LNCaP clone FGC (cell line): ENCODE measurements at regions not wholly inside any gene's neighbourhood (a gene's known extent, or its start where the extent isn't known, plus 50 kb on each side); places are given as distances from the start of the nearest gene placed in this dataset.
A peak's percentile ranks its signal among the peaks of the same experiment; 100 is the strongest.
"Not testable (repeated sequence)": the region's sequence is repeated elsewhere in the genome, so short reads cannot be mapped to it uniquely, and the experiment has no call there.

ENCODE experiments used
- DNase-seq: peaks from one replicate; pipeline ENCODE4 v3.0.0-alpha.2; 2011; ENCODE audit warnings: low read depth
- H3K4me3 ChIP-seq: 2 replicates; pipeline ENCODE4 v1.5.1; 2011; ENCODE audit warnings: mild to moderate bottlenecking, low read depth, low read length, control low read depth
- TF ChIP-seq, protein P1 (sequence below): IDR thresholded peaks from 2 replicates; pipeline ENCODE4 v1.5.1; 2012; ENCODE audit warnings: mild to moderate bottlenecking; ENCODE audit not compliant: control insufficient read depth, insufficient read depth; ENCODE audit errors: extremely low read depth

DNA sequence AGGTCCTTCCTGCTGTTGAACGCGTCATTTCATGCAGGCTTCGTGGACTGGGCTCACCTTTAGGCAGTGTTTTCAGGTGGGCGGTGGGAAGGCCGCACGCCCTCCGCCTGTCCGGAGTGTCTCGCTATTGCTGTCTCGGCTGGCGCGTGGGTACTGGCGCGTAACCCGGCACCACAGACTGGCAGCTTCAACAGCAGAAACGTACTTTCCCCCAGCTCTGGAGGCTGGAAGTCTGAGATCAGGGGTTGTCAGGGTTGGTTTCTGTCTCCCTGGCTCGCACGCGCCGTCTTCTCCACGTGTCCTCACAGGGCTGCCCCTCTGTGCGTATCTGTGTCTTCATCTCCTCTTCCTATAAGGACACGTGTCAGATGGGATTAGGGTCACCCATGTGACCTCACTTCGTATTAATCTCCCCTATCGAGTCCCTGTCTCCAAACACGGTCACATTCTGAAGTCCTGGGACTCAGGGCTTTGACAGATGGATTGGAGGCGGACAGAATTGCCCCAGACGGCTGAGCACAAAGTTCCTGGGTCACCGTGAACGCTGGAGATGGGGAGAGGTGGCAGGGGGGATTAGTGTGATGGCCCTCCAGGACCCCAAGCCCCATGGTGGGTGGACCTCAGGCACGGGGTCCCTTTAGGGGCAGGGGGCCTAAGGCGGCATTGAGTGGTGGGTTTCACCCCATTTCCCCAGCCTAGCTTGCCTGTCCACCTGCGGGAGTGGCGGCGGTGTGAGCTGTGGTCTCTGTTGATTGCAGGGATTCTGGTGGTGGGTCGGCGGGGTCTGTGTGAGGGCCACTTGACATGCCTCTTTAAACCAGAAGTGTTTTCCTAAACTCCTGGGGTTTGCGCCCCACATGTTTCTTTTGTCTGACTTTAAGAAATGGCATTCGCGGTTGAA, 83.4 kb upstream of the LRPAP1 start:
- no peak for DNase-seq
- TF ChIP-seq, protein P1, sequence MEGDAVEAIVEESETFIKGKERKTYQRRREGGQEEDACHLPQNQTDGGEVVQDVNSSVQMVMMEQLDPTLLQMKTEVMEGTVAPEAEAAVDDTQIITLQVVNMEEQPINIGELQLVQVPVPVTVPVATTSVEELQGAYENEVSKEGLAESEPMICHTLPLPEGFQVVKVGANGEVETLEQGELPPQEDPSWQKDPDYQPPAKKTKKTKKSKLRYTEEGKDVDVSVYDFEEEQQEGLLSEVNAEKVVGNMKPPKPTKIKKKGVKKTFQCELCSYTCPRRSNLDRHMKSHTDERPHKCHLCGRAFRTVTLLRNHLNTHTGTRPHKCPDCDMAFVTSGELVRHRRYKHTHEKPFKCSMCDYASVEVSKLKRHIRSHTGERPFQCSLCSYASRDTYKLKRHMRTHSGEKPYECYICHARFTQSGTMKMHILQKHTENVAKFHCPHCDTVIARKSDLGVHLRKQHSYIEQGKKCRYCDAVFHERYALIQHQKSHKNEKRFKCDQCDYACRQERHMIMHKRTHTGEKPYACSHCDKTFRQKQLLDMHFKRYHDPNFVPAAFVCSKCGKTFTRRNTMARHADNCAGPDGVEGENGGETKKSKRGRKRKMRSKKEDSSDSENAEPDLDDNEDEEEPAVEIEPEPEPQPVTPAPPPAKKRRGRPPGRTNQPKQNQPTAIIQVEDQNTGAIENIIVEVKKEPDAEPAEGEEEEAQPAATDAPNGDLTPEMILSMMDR, result no peak
- no peak overlapping the region for H3K4me3 ChIP-seq

DNA sequence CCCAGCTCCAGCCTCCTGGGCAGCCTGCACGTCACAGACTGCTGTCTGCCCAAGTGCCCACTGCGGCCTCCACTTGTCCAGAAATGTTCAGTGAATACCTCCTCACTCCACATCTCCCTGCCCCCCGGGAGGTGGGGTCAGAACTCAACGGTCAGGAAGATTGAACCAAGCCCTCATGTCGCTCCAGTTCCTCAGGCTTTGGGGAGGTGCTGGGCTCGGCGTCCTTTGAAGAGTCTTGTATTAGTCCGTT, 82.4 kb upstream of the LRPAP1 start:
- DNase-seq, result no peak
- TF ChIP-seq, protein P1, result no peak
- no peak overlapping the region for H3K4me3 ChIP-seq

DNA sequence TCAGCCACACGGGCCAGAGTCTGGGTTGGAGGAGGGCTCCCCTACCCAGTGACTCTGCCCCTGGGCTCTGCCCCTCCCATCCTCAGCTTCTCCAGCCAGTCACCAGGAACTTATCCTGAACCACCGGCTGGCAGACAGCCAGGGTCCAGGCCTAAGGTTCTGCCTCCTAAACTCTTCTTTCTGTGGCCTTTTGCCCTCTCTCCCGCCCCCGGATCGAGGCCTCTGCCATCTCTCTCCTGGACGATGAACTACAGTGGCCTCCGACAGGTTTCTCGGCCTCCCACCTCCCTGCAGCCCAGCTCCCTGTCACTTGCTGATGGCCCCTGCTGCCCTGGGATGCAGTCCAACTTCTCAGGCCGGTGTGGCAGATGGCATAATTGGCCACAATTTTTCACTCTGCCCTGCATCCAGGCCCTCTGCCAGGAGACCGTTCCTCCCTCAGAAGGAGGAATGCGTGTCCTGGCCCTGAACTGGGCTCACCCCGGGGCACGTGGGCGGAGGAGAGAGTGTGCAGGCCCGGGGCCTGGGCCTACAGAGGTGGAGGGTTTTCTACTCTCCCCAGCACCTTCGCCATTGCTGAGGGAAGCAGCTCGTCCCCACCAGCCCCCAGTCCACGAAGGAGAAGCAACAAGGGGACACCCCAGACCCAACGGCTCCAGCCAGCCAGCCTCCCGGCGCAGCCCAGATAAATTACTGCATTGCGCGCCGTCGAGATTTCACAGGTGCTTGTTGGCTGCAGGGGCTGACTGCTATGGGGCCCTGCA, 81.9 kb upstream of the LRPAP1 start:
- DNase-seq, result peak; percentile 47
- H3K4me3 ChIP-seq, result no peak overlapping the region
- TF ChIP-seq, protein P1, result no peak

DNA sequence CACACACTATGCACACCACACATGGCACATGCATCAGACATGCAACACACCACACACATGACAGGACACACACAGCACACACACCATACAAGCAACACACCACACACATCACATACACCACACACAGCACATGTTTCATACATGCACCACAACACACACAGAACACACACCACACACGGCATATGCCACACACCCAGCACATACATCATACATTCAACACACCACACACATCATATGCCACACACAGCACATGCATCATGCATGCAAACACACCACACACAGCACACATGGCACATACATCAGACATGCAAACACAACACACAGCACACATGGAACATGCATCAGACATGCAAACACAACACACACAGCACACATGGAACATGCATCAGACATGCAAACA, 80.7 kb upstream of the LRPAP1 start:
- no peak for DNase-seq
- TF ChIP-seq, protein P1, result no peak
- no peak overlapping the region for H3K4me3 ChIP-seq

DNA sequence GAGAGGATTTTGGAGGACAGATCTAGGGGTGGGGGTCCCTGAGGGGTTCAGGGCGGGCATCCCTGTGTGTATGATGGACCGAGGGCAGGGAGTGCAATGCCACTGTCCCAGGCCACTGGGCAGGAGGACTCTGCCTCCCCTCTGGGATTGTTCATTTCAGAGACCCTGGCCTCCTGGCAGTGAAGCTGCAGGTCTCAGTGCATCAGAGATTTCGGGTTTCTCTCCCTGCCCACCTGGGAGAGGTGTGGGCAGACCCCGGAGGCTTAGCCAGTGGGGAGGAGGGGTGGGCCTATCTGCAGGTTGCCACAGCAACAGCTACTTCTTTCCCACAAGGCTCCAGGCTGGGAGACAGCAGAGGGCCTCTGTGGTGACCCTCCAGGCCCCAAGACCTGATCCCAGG, 80.1 kb upstream of the LRPAP1 start:
- no peak for DNase-seq
- TF ChIP-seq, protein P1, result no peak
- H3K4me3 ChIP-seq, result no peak overlapping the region

DNA sequence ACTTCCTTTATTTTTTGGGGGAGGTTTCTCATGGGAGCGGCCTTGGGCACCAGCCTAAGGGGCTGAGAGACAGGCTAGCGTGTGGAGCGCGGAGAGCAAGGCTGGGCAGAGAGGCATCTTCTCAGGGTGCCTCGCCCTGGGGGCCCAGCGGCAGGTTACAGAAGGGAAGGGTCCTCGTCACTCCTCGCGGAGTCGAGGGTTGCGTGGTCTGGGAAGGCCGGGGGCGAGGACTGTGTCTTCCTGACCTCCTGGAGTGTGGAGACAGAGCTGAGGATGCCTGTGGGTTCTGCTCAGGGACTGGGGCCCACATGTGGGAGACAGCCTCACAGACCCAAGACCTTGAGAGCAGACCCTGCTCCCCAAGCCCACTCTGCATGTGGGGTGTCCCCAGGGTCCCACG, 79.6 kb upstream of the LRPAP1 start:
- TF ChIP-seq, protein P1, result no peak
- H3K4me3 ChIP-seq, result no peak overlapping the region
- no peak for DNase-seq

DNA sequence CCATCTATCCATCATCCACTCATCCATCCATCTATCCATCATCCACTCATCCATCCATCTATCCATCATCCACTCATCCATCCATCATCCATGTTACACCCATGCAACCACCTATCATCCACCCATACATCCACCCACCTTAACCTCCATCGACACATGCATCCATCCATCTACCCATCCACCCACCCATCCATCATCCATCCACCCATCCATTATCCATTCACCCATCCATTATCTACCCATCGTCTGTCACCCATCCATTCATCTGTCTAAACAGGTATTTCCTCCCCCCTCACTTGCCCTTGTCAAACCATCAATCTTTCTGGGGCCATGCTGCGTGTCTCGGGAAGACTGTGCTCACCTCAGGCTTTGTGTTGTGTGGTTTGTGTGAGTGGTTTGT, 78.6 kb upstream of the LRPAP1 start:
- DNase-seq, H3K4me3 ChIP-seq: not testable (repeated sequence)

DNA sequence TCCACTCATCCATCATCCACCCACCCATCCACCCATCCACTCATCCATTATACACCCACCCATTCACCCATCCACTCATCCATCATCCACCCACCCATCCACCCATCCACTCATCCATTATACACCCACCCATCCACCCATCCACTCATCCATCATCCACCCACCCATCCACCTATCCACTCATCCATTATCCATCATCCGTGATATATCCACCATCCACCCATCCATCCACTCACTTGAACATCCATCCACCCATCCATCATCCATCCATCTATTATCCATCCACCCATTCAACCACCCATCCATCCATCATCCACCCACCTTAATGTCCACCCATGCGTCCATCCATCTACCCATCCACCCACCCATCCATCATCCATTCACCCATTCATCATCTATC, 77.7 kb upstream of the LRPAP1 start:
- not testable (repeated sequence) for H3K4me3 ChIP-seq, DNase-seq
